HG03575 (cell line): ENCODE measurements at regions not wholly inside any gene's neighbourhood (a gene's known extent, or its start where the extent isn't known, plus 50 kb on each side); places are given as distances from the start of the nearest gene placed in this dataset.

Source experiments
- ATAC-seq: cut with Tn5 transposase; IDR thresholded peaks from one replicate; pipeline ENCODE4 v1.9.1; 2021; ENCODE audit not compliant: unreplicated experiment, insufficient number of reproducible peaks, low FRiP score; ENCODE audit errors: extremely low read depth

DNA sequence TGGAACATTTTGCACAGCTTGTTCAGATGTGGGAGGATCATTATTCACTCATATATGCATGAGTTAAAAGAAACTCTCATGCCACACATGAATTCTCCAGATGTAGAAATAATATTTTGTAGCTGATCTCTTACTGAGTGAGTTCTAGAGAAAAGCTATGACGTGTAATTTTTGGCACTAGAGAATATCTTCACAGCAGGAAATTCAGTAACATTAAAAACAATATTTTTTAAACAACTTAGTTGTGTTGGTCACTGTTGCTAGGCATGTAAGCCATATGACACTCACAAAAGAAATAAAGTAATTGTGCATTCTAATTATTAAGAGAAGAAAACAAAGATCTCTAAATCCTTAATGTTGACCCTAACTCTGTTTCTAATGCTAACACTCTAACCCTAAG lies 371.4 kb upstream of the SLC10A2 start:
- no peak for ATAC-seq

- no peak for ATAC-seq
Measured at GRCh38 chr13:103436057-103436654, 369.9 kb upstream of the SLC10A2 start.

GRCh38 chr13:103431856-103432255 lies 365.6 kb upstream of the SLC10A2 start:
- no peak for ATAC-seq

GRCh38 chr13:103430368-103430767 lies 364.2 kb upstream of the SLC10A2 start:
- no peak for ATAC-seq

- no peak for ATAC-seq
Measured at GRCh38 chr13:103410002-103410401, 343.8 kb upstream of the SLC10A2 start.

GRCh38 chr13:103406967-103407366 lies 340.8 kb upstream of the SLC10A2 start:
- ATAC-seq = no peak

- ATAC-seq = no peak
Measured at GRCh38 chr13:103405297-103405696, 339.1 kb upstream of the SLC10A2 start.

GRCh38 chr13:103403814-103404213 lies 337.6 kb upstream of the SLC10A2 start:
- no peak for ATAC-seq

GRCh38 chr13:103403148-103403740 lies 337.0 kb upstream of the SLC10A2 start:
- ATAC-seq = no peak

- ATAC-seq = no peak
Measured at GRCh38 chr13:103395139-103395538, 328.9 kb upstream of the SLC10A2 start.

DNA sequence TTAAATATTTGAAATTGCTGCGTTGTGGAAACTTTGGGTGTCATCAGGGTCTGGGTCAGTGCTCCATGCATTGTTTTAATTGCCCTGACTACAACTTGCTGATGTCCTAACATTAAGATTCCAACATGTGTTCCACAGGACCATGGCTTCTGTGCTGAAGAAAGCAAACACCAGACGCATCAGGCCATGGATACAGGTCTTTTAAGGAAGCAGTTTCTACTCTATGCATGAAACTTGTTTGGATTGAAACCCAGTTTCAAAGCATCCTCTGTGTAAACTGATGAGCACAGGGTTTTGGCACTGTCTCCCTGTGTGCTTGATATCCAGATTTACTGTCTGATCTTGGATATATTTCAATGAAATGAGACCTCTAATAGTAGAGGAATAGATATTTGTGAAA lies 328.4 kb upstream of the SLC10A2 start:
- ATAC-seq = no peak

- ATAC-seq = no peak
Measured at GRCh38 chr13:103391936-103392335, 325.7 kb upstream of the SLC10A2 start.

DNA sequence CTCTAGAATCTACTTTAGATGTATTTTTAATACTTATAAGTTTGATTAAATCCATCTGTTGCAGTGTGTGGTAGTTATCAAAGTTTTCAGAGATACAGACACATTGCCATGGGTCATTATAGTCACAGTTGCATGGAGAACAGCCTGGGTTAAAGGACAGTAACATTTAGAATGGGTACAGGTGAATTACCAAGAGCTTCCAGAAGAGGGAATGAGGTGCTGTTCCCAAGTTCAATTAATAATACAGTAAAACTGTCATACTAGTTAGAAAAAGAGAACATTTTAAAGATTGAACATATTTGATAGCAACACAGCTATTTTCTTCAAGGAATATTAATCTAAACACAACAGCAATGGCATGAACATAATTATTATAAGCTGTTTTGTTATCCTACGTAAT lies 322.6 kb upstream of the SLC10A2 start:
- ATAC-seq = no peak

- no peak for ATAC-seq
Measured at GRCh38 chr13:103386341-103386740, 320.1 kb upstream of the SLC10A2 start.

DNA sequence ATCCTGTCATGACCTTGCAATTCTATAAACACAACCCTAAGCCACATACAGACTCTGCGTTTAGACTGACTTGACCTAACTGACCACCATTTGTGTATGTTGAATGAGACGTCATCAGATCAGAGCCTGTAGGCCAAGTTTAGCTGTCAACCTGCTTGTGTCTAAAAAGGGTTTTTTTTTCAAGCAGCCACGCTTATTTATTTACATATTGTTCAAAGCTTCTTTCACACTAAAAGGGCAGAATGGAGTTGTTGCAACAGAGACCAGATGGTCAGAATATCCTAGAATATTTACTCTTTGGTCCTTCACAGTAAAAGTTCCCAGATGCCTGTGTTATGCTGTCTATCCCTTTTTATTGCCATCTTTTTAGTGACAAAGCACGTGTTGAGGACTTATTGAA lies 307.7 kb upstream of the SLC10A2 start:
- ATAC-seq = no peak

DNA sequence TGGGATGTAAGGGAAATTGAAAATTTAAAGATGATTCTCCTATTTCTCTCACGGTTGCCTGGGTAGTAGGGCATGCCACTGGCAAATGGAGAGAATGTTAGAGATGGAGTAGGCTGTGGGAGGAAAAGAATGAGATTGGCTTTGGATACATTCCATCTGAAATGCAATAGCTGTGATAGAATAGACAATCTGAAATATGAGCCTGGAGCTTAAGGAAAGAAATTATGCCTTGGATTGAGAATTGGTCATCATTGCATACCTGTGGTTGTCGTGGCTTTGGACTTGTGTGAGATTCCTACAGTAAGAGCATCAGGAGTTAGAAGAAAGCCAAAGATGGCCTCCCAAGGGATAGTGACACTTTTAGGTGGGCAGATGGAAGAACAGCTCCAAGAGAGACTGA lies 305.1 kb upstream of the SLC10A2 start:
- no peak for ATAC-seq

DNA sequence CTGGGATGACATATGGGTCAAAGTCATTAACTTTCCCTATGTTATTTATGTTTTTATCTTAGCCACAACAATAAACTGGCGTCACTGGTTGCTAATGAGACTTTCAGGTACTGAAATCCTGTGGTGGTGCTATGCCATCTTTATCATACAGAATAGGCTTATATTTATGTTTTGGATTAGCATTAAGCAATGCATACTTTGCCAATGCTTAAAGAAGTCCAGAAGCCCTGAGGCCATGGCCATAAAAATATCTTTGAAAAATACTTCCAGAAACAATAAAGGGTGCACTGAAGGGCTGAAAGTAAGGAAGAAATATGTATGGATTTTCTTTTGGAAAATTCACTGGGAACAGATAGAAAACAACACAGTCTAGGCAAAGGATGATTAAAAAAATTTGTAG lies 304.6 kb upstream of the SLC10A2 start:
- ATAC-seq = no peak

- no peak for ATAC-seq
Measured at GRCh38 chr13:103358255-103358932, 292.2 kb upstream of the SLC10A2 start.

DNA sequence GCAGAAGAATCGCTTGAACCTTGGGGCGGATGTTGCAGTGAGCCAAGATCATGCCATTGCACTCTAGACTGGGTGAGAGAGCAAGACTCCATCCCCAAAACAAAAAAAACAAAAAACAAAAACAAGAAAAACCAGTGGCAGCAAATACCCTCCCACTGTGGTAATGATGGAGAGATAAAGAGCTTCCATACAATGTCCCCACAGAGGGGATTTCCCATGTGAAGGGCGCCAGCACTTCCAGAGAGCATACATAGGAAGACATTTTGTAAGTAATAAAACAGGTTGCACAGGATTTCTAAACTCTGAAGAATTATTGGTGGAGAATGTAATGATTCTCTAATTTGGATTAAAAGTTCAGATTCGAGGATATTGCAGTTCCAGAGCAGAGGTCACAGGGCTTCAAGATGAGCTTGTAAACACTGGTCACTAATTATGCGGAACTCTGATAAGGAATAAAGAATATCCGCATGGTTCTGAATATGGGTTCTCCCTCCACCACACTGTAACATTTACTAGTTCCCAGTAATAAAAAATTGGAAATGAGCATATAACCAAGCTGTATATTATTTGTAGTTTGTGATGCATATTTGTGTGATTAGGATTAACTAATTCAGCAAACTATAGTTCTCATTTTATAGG lies 290.1 kb upstream of the SLC10A2 start:
- ATAC-seq = no peak

DNA sequence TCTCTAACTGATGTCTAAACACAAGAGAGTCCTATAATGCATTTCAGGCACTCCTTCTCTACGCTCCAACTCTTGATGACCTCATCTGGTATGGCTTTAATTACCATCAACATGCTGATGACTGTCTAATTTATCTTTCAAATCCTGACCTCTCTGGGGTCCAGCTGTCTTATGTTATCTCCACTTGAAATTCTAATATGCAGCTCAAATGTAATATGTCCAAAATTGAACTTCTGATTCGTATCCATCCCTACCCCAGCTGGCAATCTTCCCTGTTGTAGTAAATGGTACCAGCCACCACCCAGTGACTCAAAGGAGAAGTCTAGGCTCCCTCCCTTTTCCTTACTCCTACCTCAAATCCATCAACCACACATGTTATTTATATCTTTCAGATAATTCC lies 288.0 kb upstream of the SLC10A2 start:
- no peak for ATAC-seq
